ENCODE measurements at regions not wholly inside any gene's neighbourhood (a gene's known extent, or its start where the extent isn't known, plus 50 kb on each side); places are given as distances from the start of the nearest gene placed in this dataset.

GRCh38 chr10:10792681-10793080 lies 225.0 kb upstream of the CELF2 start:
- ChIA-PET CTCF (no interaction called here), SMC1A (ENCODE audit: uncharacterized antibody, unreplicated experiment) (no interaction called here), RAD21 (ENCODE audit: unreplicated experiment) (no interaction called here), POLR2A (no interaction called here)
- FAIRE-seq (no peak), ATAC-seq (no peak), DNase-seq (ENCODE audit: low read depth, low spot score) (no peak)
- WGBS (ENCODE audit: insufficient coverage, insufficient replicate concordance, low lambda C conversion rate, missing lambda C conversion rate), result 0% methylated on average over 3 of the region's 3 CpGs
- intact Hi-C loops (cut with micrococcal nuclease; ENCODE audit: unreplicated experiment) (no loop called here), in situ Hi-C loops (cut with MboI) (no loop called here)
- Histone ChIP-seq H3K27ac (ENCODE audit: control insufficient read depth, insufficient read depth) (no peak overlapping the region), H3K36me3 (ENCODE audit: control insufficient read depth in 2 of 2, insufficient read depth in 2 of 2, low read length in 1 of 2) (no peaks in the 10 kb centered on the region), H3K27me3 (replicated peaks in 1 of 2; ENCODE audit: control insufficient read depth in 2 of 2, insufficient read depth in 2 of 2, low read length in 1 of 2) (no peaks in the 10 kb centered on the region; a peak in 1 of 4 replicates), H2AFZ (ENCODE audit: control insufficient read depth, low read depth, low read length) (no peak overlapping the region), H3K9ac (ENCODE audit: control insufficient read depth, insufficient read depth, low read length) (no peak overlapping the region), H3K79me2 (ENCODE audit: control insufficient read depth, insufficient read depth, low read length) (no peaks in the 10 kb centered on the region), H3K4me1 (ENCODE audit: control insufficient read depth, insufficient read depth, low read length) (no peaks in the 10 kb centered on the region), H3K4me2 (ENCODE audit: control insufficient read depth, insufficient read depth) (no peak overlapping the region), H3K9me3 (replicated peaks; ENCODE audit: control insufficient read depth, insufficient read depth, low read length) (no peaks in the 10 kb centered on the region), H4K20me1 (ENCODE audit: control insufficient read depth, insufficient read depth) (no peaks in the 10 kb centered on the region), H3K4me3 (no peak overlapping the region)
- no TSS peak for BruUV-seq (replicated peaks)
- TF ChIP-seq NFXL1 (IDR thresholded peaks at IDR 0.05; ENCODE audit: borderline replicate concordance) (no peak), WRNIP1 (IDR thresholded peaks at IDR 0.05; ENCODE audit: borderline replicate concordance, low read depth, low read length) (no peak), SP1 (IDR thresholded peaks at IDR 0.05; ENCODE audit: low read depth, low read length) (no peak), ZBTB4 (CRISPR knock-in tag; IDR thresholded peaks at IDR 0.05) (no peak), NKRF (conservative IDR thresholded peaks at IDR 0.05) (no peak), NFYA (IDR thresholded peaks at IDR 0.05; ENCODE audit: borderline replicate concordance, low read depth, low read length) (no peak), EED (IDR thresholded peaks at IDR 0.05; ENCODE audit: low read depth) (no peak), CBX5 (IDR thresholded peaks at IDR 0.05; ENCODE audit: low read depth) (no peak), NR2F1 (conservative IDR thresholded peaks at IDR 0.05) (no peak), POLR2AphosphoS2 (IDR thresholded peaks at IDR 0.05; ENCODE audit: low read depth, low read length) (no peak), ZNF24 (IDR thresholded peaks at IDR 0.05) (no peak), RAD21 (IDR thresholded peaks at IDR 0.05; ENCODE audit: insufficient read depth, low read depth, low read length) (no peak), KLF5 (IDR thresholded peaks at IDR 0.05; ENCODE audit: partially characterized antibody) (no peak)
- TF ChIP-seq, protein P1, sequence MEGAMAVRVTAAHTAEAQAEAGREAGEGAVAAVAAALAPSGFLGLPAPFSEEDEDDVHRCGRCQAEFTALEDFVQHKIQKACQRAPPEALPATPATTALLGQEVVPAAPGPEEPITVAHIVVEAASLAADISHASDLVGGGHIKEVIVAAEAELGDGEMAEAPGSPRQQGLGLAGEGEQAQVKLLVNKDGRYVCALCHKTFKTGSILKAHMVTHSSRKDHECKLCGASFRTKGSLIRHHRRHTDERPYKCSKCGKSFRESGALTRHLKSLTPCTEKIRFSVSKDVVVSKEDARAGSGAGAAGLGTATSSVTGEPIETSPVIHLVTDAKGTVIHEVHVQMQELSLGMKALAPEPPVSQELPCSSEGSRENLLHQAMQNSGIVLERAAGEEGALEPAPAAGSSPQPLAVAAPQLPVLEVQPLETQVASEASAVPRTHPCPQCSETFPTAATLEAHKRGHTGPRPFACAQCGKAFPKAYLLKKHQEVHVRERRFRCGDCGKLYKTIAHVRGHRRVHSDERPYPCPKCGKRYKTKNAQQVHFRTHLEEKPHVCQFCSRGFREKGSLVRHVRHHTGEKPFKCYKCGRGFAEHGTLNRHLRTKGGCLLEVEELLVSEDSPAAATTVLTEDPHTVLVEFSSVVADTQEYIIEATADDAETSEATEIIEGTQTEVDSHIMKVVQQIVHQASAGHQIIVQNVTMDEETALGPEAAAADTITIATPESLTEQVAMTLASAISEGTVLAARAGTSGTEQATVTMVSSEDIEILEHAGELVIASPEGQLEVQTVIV (IDR thresholded peaks at IDR 0.05; ENCODE audit: borderline replicate concordance, partially characterized antibody), result no peak
- TF ChIP-seq, protein P2, sequence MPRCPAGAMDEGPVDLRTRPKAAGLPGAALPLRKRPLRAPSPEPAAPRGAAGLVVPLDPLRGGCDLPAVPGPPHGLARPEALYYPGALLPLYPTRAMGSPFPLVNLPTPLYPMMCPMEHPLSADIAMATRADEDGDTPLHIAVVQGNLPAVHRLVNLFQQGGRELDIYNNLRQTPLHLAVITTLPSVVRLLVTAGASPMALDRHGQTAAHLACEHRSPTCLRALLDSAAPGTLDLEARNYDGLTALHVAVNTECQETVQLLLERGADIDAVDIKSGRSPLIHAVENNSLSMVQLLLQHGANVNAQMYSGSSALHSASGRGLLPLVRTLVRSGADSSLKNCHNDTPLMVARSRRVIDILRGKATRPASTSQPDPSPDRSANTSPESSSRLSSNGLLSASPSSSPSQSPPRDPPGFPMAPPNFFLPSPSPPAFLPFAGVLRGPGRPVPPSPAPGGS (IDR thresholded peaks at IDR 0.05; ENCODE audit: borderline replicate concordance, insufficient read depth, low read depth, low read length, poor library complexity, severe bottlenecking), result no peak
